ENCODE measurements at regions not wholly inside any gene's neighbourhood (a gene's known extent, or its start where the extent isn't known, plus 50 kb on each side); places are given as distances from the start of the nearest gene placed in this dataset.

GRCh38 chr4:141810038-141810711 lies 173.8 kb downstream of the IL15 start:
- no peak for DNase-seq
- H3K4me1 ChIP-seq: no peaks in the 10 kb centered on the region
- H3K27ac ChIP-seq: no peak overlapping the region
- no peaks in the 10 kb centered on the region for H3K36me3 ChIP-seq
- no peaks in the 10 kb centered on the region for H3K27me3 ChIP-seq
- H3K4me3 ChIP-seq: no peak overlapping the region
- TF ChIP-seq, protein P1, sequence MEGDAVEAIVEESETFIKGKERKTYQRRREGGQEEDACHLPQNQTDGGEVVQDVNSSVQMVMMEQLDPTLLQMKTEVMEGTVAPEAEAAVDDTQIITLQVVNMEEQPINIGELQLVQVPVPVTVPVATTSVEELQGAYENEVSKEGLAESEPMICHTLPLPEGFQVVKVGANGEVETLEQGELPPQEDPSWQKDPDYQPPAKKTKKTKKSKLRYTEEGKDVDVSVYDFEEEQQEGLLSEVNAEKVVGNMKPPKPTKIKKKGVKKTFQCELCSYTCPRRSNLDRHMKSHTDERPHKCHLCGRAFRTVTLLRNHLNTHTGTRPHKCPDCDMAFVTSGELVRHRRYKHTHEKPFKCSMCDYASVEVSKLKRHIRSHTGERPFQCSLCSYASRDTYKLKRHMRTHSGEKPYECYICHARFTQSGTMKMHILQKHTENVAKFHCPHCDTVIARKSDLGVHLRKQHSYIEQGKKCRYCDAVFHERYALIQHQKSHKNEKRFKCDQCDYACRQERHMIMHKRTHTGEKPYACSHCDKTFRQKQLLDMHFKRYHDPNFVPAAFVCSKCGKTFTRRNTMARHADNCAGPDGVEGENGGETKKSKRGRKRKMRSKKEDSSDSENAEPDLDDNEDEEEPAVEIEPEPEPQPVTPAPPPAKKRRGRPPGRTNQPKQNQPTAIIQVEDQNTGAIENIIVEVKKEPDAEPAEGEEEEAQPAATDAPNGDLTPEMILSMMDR (IDR thresholded peaks at IDR 0.05): no peak
- H3K9me3 ChIP-seq: no peaks in the 10 kb centered on the region
- intact Hi-C loops (cut with DNase I; ENCODE audit: low total_unique reads): no loop called here

- H3K4me3 ChIP-seq: no peak overlapping the region
- H3K9me3 ChIP-seq: no peaks in the 10 kb centered on the region
- H3K27ac ChIP-seq: no peak overlapping the region
- DNase-seq: no peak
- no peaks in the 10 kb centered on the region for H3K4me1 ChIP-seq
- H3K36me3 ChIP-seq: no peaks in the 10 kb centered on the region
- intact Hi-C loops (cut with DNase I; ENCODE audit: low total_unique reads): no loop called here
- H3K27me3 ChIP-seq: no peaks in the 10 kb centered on the region
- TF ChIP-seq, protein P1 (IDR thresholded peaks at IDR 0.05): no peak
Measured at GRCh38 chr4:141810712-141811375, 174.5 kb downstream of the IL15 start.

DNA sequence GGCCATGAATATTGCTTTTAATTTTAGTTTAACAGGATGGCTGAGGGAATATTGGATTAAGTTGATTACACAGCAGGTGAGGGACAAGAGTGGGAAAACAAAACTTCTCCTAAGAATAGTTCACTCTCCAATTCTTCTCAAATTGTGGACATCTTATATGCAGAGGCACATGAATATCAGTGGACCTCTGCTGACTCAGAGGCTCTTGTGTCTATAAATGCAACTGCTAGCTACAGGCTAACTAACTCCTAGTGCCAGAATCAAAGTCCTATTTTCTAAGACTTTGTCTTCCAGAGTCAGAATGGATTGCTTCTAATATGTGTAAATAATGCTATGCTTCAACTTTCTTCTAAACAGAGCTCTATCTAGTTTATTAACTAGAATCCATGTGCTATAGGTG lies 175.8 kb downstream of the IL15 start:
- no peak overlapping the region for H3K27ac ChIP-seq
- H3K9me3 ChIP-seq: no peaks in the 10 kb centered on the region
- H3K27me3 ChIP-seq: no peaks in the 10 kb centered on the region
- H3K4me1 ChIP-seq: no peaks in the 10 kb centered on the region
- intact Hi-C loops (cut with DNase I; ENCODE audit: low total_unique reads): no loop called here
- no peak for DNase-seq
- H3K36me3 ChIP-seq: no peaks in the 10 kb centered on the region
- no peak overlapping the region for H3K4me3 ChIP-seq
- TF ChIP-seq, protein P1 (IDR thresholded peaks at IDR 0.05): no peak

- intact Hi-C loops (cut with DNase I; ENCODE audit: low total_unique reads): no loop called here
- Histone ChIP-seq H3K27me3 (no peaks in the 10 kb centered on the region), H3K27ac (no peak overlapping the region), H3K36me3 (no peaks in the 10 kb centered on the region), H3K4me1 (no peaks in the 10 kb centered on the region), H3K4me3 (no peak overlapping the region), H3K9me3 (no peaks in the 10 kb centered on the region)
- TF ChIP-seq, protein P1 (IDR thresholded peaks at IDR 0.05): no peak
- DNase-seq: no peak
Measured at GRCh38 chr4:141814499-141814898, 178.1 kb downstream of the IL15 start.

- Histone ChIP-seq H3K4me1 (no peaks in the 10 kb centered on the region), H3K36me3 (no peaks in the 10 kb centered on the region), H3K27me3 (no peaks in the 10 kb centered on the region), H3K27ac (no peak overlapping the region), H3K9me3 (no peaks in the 10 kb centered on the region), H3K4me3 (no peak overlapping the region)
- intact Hi-C loops (cut with DNase I; ENCODE audit: low total_unique reads): no loop called here
- TF ChIP-seq, protein P1 (IDR thresholded peaks at IDR 0.05): no peak
- DNase-seq: no peak
Measured at GRCh38 chr4:141815646-141816045, 179.3 kb downstream of the IL15 start.
